Activated CD4-positive, alpha-beta T cell treated with anti-CD3 and anti-CD28 coated beads, Interleukin-2, amount 50 U/mL, for 24 hours (primary cell): ENCODE measurements at regions not wholly inside any gene's neighbourhood (a gene's known extent, or its start where the extent isn't known, plus 50 kb on each side); places are given as distances from the start of the nearest gene placed in this dataset.
"Not testable (repeated sequence)": the region's sequence is repeated elsewhere in the genome, so short reads cannot be mapped to it uniquely, and the experiment has no call there.

Source experiments
- DNase-seq, 2 donors: peaks; one replicate each; pipeline ENCODE4 v3.0.0-alpha.2; 2020; ENCODE audit warnings: low read depth in 1 of 2, low spot score in 1 of 2

DNA sequence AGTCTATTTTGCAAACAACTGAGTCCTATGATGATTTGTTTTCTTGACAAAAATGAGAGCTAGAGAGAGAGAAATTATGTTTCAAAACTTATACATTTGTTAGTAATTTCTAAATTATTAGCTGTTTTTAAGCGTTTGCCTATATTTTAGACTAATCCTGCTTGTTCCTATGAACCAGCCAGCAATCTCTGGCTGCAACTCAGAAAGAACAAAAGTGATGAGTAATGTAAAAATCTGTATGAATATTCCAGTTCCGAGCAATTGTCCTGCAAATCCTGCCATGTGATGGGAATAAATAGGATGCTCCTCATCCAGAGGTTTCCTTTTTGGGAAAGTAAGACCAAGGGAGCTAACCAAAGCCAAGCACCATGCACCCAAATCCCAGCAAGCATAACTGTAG, 228.3 kb upstream of the GBE1 start:
- no peak for DNase-seq

DNA sequence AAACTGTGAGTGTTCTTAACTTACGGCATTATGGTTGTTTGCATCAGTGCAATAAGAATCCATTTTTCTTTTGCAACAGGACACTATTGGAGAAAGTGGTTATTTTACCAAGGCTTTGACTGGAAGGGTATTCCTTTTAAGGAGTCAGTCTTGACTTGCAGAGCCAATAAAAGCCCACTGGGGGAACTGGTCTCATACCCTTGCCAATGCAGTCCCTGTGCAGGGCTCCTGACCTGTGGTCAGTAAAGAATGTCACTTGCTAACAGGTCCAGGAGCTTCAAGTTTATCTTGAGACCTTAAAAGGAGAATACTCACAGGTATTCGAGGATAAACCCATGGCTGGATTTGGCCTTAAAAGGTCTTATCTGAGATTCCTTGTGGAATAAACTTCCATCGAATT, 227.8 kb upstream of the GBE1 start:
- no peak for DNase-seq

DNA sequence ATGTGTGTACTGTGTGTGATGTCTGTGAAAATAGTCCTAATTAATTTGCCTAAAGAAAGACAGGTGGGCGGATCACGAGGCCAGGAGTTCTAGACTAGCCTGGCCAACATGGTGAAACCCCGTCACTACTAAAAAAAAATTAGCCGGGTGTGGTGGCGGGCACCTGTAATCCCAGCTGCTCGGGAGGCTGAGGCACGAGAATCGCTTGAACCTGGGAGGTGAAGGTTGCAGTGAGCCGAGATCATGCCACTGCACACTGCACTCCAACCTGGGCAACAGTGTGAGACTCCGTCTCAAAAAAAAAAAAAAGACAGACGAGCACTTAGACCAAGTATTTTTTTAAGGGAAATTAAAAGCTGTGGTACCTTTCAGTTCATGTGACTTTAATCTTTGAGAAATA, 226.0 kb upstream of the GBE1 start:
- not testable (repeated sequence) for DNase-seq

DNA sequence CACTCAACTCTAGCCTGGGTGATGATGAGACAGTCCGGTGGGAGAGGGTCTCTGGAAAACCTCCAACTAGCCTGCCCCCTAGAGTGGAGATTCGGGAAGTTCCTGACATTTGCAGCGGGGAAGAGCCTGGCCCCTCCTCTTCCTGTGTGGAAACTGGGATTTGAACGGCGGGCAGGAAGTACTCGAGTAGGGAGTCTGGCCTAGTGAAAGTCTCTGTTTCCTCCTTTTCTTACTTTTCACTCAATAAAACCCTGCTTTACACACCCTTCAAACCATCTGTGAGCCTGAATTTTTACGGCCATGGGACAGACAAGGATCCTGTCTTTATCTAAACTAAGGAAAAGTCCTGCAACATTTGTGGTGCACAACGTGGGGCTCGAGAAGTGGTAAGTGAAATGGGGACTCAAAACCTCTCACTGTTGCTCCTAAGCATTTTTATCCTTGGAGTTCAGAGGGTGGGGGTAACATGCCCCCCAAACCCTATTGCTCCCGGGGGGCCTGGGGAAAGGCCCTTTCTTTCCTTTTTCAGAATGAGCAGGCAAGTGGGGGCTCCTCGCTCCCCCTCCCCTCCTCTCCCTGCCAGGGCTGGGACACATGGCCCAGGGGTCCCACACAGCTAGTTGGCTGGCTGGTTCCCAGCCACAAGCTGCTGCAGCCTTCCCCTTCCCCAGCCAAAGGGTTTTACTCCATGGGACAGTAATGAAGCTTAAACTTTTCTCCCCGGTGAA, 224.7 kb upstream of the GBE1 start:
- DNase-seq: no peak

DNA sequence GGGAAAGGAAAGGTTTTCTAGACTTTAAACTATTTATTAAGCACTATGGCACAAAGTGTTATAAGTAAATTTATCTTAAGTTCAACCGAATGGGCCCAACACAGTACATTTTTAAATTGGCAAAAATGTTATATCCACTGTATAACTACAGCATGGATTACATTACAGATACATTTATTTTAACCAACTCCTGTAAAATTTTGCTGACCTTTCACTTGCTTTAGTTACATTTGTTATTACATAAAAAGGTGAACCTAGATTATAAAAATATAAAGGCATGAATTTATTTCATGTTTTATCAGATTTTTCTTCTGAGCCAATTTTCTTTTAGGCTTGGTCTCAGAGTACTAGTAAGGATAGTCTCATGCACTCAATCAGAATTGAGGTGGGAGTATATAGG, 221.9 kb upstream of the GBE1 start:
- no peak for DNase-seq

DNA sequence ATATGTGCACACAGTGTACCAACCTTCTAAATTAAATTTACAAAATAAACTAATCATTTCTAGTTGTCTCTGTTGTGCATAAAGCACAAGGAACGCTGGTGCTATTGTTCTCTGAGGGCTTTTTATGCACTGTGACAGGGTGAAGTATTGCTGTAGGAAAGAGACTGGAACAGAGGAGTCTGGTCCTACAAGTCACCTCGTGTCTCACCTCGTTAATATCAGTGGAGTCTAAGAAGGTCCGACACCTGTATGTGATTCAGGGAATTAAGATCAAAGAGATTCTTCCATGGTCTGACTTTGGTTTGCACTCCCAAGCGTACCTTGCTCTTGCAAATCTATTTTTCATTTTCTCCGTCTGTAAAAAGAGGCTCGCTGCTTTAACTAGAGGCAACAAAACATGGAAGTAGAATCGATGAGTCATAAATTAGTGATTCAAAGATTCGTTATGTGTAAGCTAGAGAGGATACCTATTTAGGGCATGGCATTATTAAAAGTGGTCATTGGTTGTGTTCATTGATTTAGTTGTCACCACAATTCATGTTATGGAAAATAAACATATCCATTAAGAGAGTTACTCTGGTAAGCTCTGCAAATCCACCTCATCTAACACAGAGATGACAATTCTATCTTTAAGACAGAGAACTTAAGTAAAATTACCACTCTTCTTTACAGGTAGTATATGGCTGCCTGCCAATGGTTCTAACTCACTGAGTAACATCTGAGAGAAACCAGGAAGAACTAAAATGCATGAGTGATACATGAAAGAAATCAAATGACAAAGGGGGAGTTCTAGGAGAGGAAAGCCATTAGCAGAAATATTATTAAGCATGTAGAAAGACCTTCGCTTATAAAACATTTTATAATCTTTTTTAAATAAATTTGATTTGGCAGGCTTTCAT, 219.4 kb upstream of the GBE1 start:
- no peak for DNase-seq

DNA sequence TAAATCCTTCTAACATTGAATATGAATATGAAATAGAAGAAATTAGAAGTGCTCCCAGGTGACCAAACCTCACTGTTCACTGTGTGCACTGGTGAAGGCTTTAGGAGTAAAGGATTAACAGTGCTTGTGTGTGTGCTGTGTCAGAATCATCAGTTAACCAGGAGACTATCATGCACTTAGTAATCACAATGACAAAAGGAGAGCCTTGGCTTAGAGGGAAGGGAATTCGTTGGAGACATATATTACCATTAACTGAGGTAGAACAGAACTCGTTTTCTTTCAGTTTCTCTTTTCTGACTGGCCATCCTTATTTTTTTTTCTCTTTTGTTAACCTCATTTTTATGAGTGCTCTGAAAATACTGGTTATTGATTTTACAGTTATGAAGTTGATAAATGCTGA, 213.3 kb upstream of the GBE1 start:
- no peak for DNase-seq

DNA sequence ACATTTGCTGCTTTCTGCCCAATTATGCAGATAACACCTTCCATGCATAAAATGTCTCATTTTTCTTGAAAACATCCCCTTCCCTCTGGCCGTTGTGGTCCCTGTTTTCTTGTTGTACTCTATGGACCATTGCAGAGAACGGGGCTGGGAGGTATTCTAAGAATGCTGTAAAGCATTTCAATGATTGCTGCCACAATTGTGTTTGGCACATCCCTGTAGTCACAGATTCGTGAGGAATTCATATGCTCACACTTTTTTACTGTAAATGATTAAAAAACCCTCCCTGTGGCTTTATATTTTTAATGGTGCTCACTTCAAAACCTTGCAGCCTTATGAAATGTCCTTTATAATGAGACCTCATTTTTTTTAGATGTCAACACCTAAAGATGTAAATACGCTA, 207.2 kb upstream of the GBE1 start:
- no peak for DNase-seq

DNA sequence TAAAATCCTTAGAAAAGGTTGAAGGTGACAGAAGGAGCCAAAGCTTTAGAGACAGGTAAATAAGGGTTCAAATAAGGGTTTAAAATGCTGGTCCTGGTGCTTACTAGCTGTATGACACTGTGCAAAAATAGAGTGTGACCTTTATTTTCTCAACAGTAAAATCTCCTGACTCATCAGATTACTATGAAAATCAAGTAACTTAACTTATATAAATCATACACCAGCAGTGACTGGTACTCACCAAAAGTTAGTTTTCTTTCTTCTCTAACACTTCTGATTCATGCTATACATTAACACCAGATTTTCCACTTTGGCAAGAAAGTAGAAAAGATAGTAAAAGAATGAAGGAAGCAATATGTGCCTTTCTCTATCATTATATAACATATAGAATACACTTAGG, 205.9 kb upstream of the GBE1 start:
- DNase-seq: no peak

DNA sequence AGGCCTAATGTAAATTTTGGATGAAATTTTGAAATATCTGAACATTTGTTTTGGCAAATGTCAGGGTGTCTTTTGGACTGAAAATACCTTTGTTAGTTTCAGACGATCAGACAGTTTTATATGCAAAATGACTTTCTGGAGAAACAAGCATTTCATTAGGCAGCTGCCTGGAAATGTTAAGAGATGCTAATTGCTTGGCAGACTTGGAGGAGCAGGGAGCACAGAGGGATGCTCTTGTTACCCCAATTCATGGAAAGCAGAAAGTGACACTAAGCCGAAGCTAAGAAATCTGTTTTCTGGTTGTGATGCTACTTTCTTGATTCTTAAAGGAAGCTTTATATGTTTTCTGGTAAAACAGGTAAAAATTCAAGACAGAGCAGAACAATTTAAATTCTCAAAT, 204.3 kb upstream of the GBE1 start:
- no peak for DNase-seq

DNA sequence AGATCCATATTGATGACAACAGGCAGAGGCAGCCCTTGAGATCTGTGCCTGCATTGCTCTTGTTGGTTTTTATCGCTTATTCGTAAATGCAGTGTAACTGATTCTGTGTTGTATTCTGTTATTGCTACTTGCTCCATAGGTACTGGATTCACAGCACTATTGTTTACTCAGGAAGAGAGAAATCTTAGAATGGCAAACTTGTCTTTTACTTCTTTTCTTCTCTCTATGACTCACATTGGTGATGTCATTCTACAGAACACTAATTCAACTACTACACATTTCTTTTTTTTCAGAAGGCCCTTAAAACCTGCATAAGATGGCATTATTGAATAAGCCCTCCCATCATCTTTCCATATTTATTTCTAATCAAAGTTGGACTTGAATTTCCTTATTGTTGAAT, 201.0 kb upstream of the GBE1 start:
- no peak for DNase-seq

DNA sequence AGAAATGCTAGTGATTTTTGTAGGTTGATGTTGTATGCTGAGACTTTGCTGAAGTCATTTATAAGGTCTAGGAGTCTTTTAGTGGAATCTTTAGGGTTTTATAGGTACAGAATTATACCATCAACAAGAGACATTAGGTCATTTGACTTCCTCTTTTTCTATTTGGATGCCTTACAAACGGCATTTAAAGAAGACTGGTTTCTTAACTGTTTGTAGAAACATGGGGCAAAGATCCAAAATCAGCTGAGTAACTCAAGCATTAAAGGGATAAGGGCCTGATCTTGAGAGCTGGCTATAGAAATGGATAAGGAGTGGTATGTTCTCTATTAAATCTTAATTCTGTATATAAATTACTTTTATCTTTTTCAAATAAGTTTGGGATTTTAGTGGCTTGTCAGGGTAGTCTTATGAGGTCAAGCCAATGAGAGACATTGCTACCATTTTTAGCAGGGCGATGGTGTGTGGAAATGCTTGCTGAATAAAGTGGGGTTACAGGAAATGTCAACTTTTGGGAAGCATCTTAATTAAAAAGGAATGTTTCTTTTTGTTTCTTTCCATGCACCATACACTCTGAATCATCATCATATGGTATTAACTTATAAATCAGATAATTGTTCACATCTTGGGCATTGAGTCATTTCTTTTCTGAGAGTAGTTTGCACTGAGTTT, 197.7 kb upstream of the GBE1 start:
- no peak for DNase-seq

DNA sequence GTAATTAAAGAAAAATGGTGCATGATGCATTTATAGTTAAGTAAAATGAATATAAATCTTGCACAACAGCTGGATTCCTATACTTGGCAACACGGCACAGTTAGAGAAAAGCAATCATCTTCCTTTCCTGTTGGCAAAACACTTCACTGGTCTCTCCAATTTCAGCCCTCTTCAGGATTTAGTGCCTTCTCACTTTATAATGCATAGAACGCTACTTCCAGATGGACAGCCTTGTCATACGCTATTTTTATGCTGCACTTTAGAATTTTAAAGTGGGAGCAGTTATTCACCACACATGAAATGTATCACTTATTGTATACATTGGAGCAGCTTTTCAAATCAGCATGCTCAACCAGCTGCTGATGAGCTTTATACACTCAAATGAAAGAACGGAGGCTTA, 194.4 kb upstream of the GBE1 start:
- no peak for DNase-seq

DNA sequence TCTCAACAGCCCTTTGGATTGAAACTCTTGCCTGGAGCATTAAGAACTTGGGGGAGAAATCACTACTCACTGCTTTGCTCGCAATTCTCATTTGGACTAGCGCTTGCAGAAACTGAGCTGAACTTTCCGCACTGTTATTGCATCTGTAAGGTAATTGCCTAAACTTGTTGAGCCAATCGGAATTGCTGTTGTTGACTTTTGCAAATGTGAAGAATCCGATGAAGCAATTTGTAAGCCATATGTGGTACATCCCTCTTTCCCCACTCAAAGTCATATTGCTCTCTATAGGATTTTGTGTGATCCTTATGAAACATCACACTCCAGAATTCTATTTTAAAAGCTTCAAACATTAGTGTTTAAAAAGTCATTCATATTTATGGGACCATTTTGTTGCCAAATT, 191.7 kb upstream of the GBE1 start:
- no peak for DNase-seq

DNA sequence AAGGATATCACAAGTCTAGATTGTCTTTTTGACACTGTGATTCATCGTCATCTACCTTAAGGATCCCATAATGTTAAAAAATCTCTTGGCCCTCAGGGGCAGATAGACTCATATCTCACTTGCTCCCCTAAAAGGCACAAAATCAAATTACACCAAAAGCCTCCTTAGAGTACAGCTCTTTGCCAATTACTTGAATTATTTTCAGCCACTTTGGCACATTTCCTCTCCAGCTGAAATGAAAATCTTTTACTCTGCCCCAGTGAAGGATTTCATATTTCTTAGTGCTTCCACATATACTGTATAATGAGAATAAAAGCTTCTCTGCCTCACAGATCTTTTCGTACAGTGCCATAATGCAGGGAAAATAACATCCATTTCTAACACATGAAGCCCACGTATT, 190.7 kb upstream of the GBE1 start:
- no peak for DNase-seq

DNA sequence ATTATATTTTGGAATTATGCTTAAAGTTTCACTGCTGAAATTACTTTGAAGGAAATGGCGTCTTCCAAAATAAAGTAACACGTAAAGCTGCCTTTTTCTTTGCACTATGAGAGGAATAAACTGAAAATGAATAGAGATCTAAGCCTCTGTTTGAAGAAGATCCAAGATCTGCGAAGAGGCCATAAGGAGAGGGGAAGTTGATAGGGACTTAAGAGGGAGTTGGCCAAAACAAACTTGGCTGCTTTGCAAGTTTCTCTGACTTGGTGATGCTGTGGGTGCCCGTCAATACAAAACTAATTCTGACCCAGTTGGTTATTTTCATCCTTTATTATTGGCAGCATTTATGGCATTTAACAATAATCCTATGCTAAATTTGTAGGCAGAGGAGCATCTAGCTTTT, 190.2 kb upstream of the GBE1 start:
- no peak for DNase-seq

DNA sequence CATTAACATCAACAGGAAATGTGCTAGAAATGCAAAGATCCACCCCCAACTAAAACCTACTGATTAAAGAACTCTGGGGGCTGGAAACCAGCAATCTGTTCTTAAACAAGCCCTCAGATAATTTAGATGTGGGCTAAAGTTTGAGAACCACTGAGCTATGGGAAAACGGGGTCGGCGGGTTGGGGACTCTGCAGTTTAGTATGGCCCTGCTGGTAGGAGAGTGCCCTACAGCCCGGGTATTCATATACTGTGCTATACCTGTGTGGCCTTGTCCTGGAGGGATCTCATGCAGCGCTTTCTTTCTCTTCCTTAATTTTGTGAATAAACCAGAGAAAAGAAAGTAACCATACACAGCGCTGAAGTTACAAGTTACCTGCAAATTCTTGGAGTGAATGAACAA, 189.7 kb upstream of the GBE1 start:
- no peak for DNase-seq

DNA sequence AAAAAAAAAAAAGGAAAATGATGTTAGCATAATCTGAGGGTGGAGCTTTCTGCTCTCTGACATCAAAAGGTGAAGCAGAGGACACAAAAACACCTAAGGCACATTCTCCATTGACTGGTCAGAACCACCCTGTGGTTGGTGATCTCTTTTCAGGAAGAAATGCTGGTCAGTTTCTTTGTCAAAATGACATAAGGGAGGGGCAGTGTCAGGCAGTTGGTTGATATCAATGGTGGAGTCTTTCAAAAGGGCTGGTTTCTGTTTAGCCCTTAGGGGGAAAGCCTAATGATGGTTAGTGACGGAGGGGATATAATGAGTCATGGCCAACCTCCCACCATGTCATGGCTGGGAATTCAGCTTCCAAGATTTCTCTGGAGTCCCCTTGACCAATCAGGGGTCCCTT, 185.9 kb upstream of the GBE1 start:
- no peak for DNase-seq

DNA sequence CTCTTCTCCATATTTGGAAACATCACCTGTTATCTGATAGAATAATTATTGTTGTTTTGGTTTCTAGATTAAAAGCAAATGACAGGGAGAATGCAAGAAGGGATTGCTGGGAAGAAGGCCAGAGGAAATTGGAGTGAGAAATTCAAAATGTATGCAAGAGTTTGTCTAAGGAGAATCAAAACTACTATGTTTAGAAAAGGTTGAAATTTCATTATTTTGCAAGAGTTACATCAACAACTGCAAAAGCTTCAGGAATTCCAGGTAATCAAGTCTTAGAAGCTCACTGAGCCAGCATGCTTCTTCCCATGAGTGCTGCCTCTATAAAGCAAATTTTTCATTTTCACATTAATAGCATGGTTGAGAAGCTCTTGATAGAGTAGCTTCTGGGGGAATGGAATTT, 177.2 kb upstream of the GBE1 start:
- DNase-seq: no peak

DNA sequence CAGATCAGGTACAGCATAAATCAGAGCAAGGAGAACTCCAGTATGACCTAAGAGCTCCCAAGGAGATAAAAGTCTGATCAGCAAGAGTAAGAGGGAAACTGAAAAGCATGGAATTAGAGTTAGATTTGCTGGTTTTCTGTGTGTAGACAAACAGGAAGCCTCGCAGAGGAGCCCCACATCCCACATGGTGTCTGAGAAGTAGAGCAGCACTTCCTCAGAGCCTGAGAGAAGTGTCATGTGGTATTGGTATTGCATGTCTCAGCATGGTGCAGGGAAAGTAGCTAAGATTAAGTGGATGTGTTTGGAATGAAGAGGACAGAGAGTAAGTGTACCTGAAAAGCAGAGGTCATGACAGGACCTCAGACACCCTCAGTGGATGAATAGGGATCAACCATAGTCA, 175.4 kb upstream of the GBE1 start:
- no peak for DNase-seq

DNA sequence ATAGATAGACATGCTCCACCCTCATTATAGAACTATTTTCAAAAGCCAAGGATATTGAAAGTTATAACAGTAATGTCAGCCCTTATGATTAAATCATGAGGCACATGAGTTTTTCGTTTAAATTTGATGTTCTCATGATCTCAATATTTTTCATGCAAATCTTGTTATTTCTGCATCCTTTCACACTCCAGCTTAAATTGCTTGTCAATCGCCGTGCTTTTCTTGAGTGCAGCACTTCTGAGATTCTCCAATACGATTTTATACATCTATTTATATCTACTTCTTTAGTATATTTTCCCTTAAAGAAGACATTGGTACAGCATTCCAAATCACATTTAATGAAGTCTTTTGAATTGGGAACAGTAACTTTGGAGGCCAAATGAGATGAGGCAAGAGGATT, 171.2 kb upstream of the GBE1 start:
- no peak for DNase-seq
